BJ (cell line): ENCODE measurements at regions not wholly inside any gene's neighbourhood (a gene's known extent, or its start where the extent isn't known, plus 50 kb on each side); places are given as distances from the start of the nearest gene placed in this dataset.
A peak's percentile ranks its signal among the peaks of the same experiment; 100 is the strongest.

Experiments
- CTCF ChIA-PET: fragments of 350-600 bp; formaldehyde crosslinking; extraction: SDS; loops from one replicate; lab custom pipeline; 2021; ENCODE audit warnings: antibody characterized with exemption, inconsistent platforms; lab: Yijun Ruan, JAX
- POLR2A ChIA-PET: fragments of 300-600 bp; sonication (Branson Sonifier 250); formaldehyde crosslinking; extraction: SDS; loops from one replicate; lab custom pipeline; 2021; ENCODE audit warnings: antibody characterized with exemption; lab: Charles Lee
- DNase-seq: peaks from one replicate; pipeline ENCODE4 v3.0.0-alpha.2; 2011; ENCODE audit warnings: low read depth
- H3K27me3 ChIP-seq: 2 replicates; pipeline ENCODE4 v1.6.0; 2011; ENCODE audit warnings: low read length; ENCODE audit not compliant: control insufficient read depth, insufficient read depth
- H3K36me3 ChIP-seq: 2 replicates; pipeline ENCODE4 v1.5.1; 2011; ENCODE audit warnings: low read length; ENCODE audit not compliant: control insufficient read depth, insufficient read depth
- H3K4me3 ChIP-seq: 2 replicates; pipeline ENCODE4 v1.5.1; 2011; ENCODE audit warnings: low read depth, mild to moderate bottlenecking, control low read depth, low read length
- CTCF ChIP-seq: IDR thresholded peaks from 2 replicates; pipeline ENCODE4 v1.5.1; 2011; ENCODE audit warnings: low read depth, mild to moderate bottlenecking, control low read depth, inconsistent platforms, low read length, moderate library complexity; ENCODE audit not compliant: insufficient read depth

- CTCF ChIA-PET = interaction anchor here (0.8 to 0.9 kb wide), 2 partner anchors 15 to 63 kb away, joined by 3 read pairs; no protein-coding TSS in a partner anchor
- no peak for DNase-seq
- H3K27me3 ChIP-seq = no peaks in the 10 kb centered on the region
- H3K4me3 ChIP-seq = no peak overlapping the region
- no peak for TF ChIP-seq CTCF
- no peaks in the 10 kb centered on the region for H3K36me3 ChIP-seq
- POLR2A ChIA-PET = interaction anchor here (0.7 kb wide), 1 partner anchor 338 kb away, joined by 5 read pairs; no protein-coding TSS in a partner anchor
Measured at GRCh38 chr6:140858381-140858971, 1274.2 kb upstream of the GJE1 start.

GRCh38 chr6:140857739-140858380 lies 1274.9 kb upstream of the GJE1 start:
- no peaks in the 10 kb centered on the region for H3K27me3 ChIP-seq
- H3K36me3 ChIP-seq = no peaks in the 10 kb centered on the region
- no peak overlapping the region for H3K4me3 ChIP-seq
- TF ChIP-seq CTCF = no peak
- ChIA-PET POLR2A (interaction anchor here (0.7 kb wide), 1 partner anchor 339 kb away, joined by 5 read pairs; no protein-coding TSS in a partner anchor), CTCF (interaction anchor here (0.8 to 0.9 kb wide), 2 partner anchors 15 to 63 kb away, joined by 3 read pairs; no protein-coding TSS in a partner anchor)
- peak; percentile 43 for DNase-seq

GRCh38 chr6:140855520-140855919 lies 1277.2 kb upstream of the GJE1 start:
- Histone ChIP-seq H3K27me3 (no peaks in the 10 kb centered on the region), H3K4me3 (no peak overlapping the region), H3K36me3 (no peaks in the 10 kb centered on the region)
- ChIA-PET CTCF (no interaction called here), POLR2A (no interaction called here)
- no peak for TF ChIP-seq CTCF
- no peak for DNase-seq

GRCh38 chr6:140854318-140854717 lies 1278.4 kb upstream of the GJE1 start:
- Histone ChIP-seq H3K4me3 (no peak overlapping the region), H3K27me3 (no peaks in the 10 kb centered on the region), H3K36me3 (no peaks in the 10 kb centered on the region)
- ChIA-PET POLR2A (no interaction called here), CTCF (interaction anchor here (1.3 kb wide), 1 partner anchor 802 kb away, joined by 4 read pairs; no protein-coding TSS in a partner anchor)
- DNase-seq = no peak
- TF ChIP-seq CTCF = no peak

- ChIA-PET POLR2A (no interaction called here), CTCF (no interaction called here)
- no peak for TF ChIP-seq CTCF
- no peak overlapping the region for H3K4me3 ChIP-seq
- no peaks in the 10 kb centered on the region for H3K36me3 ChIP-seq
- peak; percentile 46 for DNase-seq
- H3K27me3 ChIP-seq = no peaks in the 10 kb centered on the region
Measured at GRCh38 chr6:140850438-140850837, 1282.3 kb upstream of the GJE1 start.
